ENCODE measurements at regions not wholly inside any gene's neighbourhood (a gene's known extent, or its start where the extent isn't known, plus 50 kb on each side); places are given as distances from the start of the nearest gene placed in this dataset.

DNA sequence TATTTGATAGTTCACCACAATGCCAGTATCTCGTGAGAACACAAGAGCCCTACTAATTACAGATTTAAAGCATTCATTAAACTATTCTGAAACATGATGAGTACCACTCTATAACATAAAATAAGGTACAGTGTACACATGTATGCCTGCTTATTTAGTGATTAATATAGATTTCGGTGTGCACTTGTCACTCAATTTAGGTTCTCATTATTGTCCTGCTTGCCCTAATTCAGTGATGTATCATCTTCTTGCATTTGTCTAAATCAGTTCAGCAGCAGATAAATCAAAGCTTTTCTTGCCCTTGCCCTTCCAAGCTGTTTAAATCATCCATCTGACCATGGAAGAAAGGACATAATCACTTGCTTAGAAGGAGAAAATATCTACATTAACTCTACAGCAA, 359.7 kb downstream of the GXYLT1 start:
- TF ChIP-seq, protein P1, sequence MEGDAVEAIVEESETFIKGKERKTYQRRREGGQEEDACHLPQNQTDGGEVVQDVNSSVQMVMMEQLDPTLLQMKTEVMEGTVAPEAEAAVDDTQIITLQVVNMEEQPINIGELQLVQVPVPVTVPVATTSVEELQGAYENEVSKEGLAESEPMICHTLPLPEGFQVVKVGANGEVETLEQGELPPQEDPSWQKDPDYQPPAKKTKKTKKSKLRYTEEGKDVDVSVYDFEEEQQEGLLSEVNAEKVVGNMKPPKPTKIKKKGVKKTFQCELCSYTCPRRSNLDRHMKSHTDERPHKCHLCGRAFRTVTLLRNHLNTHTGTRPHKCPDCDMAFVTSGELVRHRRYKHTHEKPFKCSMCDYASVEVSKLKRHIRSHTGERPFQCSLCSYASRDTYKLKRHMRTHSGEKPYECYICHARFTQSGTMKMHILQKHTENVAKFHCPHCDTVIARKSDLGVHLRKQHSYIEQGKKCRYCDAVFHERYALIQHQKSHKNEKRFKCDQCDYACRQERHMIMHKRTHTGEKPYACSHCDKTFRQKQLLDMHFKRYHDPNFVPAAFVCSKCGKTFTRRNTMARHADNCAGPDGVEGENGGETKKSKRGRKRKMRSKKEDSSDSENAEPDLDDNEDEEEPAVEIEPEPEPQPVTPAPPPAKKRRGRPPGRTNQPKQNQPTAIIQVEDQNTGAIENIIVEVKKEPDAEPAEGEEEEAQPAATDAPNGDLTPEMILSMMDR (IDR thresholded peaks at IDR 0.05; ENCODE audit: insufficient read depth, low read length), result no peak
- TF ChIP-seq POLR2AphosphoS5 (IDR thresholded peaks at IDR 0.05; ENCODE audit: low read depth), result no peak
- TF ChIP-seq SPI1 (IDR thresholded peaks at IDR 0.05; ENCODE audit: borderline replicate concordance, low read depth), result no peak
- TF ChIP-seq, protein P2, sequence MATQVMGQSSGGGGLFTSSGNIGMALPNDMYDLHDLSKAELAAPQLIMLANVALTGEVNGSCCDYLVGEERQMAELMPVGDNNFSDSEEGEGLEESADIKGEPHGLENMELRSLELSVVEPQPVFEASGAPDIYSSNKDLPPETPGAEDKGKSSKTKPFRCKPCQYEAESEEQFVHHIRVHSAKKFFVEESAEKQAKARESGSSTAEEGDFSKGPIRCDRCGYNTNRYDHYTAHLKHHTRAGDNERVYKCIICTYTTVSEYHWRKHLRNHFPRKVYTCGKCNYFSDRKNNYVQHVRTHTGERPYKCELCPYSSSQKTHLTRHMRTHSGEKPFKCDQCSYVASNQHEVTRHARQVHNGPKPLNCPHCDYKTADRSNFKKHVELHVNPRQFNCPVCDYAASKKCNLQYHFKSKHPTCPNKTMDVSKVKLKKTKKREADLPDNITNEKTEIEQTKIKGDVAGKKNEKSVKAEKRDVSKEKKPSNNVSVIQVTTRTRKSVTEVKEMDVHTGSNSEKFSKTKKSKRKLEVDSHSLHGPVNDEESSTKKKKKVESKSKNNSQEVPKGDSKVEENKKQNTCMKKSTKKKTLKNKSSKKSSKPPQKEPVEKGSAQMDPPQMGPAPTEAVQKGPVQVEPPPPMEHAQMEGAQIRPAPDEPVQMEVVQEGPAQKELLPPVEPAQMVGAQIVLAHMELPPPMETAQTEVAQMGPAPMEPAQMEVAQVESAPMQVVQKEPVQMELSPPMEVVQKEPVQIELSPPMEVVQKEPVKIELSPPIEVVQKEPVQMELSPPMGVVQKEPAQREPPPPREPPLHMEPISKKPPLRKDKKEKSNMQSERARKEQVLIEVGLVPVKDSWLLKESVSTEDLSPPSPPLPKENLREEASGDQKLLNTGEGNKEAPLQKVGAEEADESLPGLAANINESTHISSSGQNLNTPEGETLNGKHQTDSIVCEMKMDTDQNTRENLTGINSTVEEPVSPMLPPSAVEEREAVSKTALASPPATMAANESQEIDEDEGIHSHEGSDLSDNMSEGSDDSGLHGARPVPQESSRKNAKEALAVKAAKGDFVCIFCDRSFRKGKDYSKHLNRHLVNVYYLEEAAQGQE (IDR thresholded peaks at IDR 0.05; ENCODE audit: insufficient replicate concordance, low read depth), result no peak
